ENCODE measurements at regions not wholly inside any gene's neighbourhood (a gene's known extent, or its start where the extent isn't known, plus 50 kb on each side); places are given as distances from the start of the nearest gene placed in this dataset.

DNA sequence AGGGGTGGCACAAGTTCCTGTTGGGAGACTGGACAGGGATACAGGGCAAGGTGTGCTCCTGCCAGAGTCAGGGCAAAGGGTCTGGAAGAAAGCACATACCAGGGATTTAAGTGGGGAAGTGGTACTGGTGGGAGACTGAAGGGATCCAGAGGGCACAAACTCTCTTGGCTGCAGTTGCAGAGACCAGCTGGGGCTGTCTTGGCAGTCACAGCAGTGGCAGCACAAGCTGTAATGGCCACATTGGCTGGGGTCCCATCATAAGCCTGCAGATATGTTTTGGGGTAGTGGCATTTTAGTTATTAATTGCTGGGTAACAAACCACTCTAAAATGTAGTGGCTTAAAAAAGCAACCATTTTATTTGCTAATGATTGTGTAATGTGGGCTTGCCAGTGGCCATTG lies 492.2 kb downstream of the ENC1 start:
- H3K4me1 Mint-ChIP-seq, result no peaks in the 10 kb centered on the region
- no peaks in the 10 kb centered on the region for H3K4me1 ChIP-seq (ENCODE audit: insufficient read depth, low read length)
- CTCF ChIA-PET (ENCODE audit: partially characterized antibody), result no interaction called here
- no peaks in the 10 kb centered on the region for H3K36me3 Mint-ChIP-seq
- H3K27me3 Mint-ChIP-seq, result peaks cover 2 to 9% of the 10 kb centered on the region in 2 donors
- intact Hi-C loops (cut with micrococcal nuclease), result no loop called here
- H3K4me3 ChIP-seq (ENCODE audit: low read length in 2 of 2), result no peak overlapping the region
- H3K9me3 ChIP-seq (ENCODE audit: control insufficient read depth in 1 of 2, low read length in 2 of 2), result no peaks in the 10 kb centered on the region
- H3K27me3 ChIP-seq (ENCODE audit: insufficient read depth, low read length), result no peaks in the 10 kb centered on the region
- no peak for DNase-seq
- H3K27ac ChIP-seq (ENCODE audit: low read depth, low read length), result no peak overlapping the region
- POLR2A ChIA-PET (ENCODE audit: partially characterized antibody), result no interaction called here
- no peaks in the 10 kb centered on the region for H3K9me3 Mint-ChIP-seq
- no peak overlapping the region for H3K4me3 Mint-ChIP-seq
- no peak overlapping the region for H3K27ac Mint-ChIP-seq
- H3K36me3 ChIP-seq (ENCODE audit: insufficient read depth, low read length), result no peaks in the 10 kb centered on the region

- H3K27ac ChIP-seq (ENCODE audit: low read depth, low read length), result no peak overlapping the region
- POLR2A ChIA-PET (ENCODE audit: partially characterized antibody), result no interaction called here
- H3K4me3 Mint-ChIP-seq, result no peak overlapping the region
- peaks cover 0 to 3% (median 0%) of the 10 kb centered on the region in 8 donors for H3K9me3 Mint-ChIP-seq
- CTCF ChIA-PET (ENCODE audit: partially characterized antibody), result no interaction called here
- H3K4me1 Mint-ChIP-seq, result no peaks in the 10 kb centered on the region
- no peaks in the 10 kb centered on the region for H3K9me3 ChIP-seq (ENCODE audit: control insufficient read depth in 1 of 2, low read length in 2 of 2)
- DNase-seq, result no peak
- H3K36me3 ChIP-seq (ENCODE audit: insufficient read depth, low read length), result no peaks in the 10 kb centered on the region
- H3K27me3 Mint-ChIP-seq, result peaks cover 5 to 9% of the 10 kb centered on the region in 2 donors
- no peaks in the 10 kb centered on the region for H3K36me3 Mint-ChIP-seq
- H3K27me3 ChIP-seq (ENCODE audit: insufficient read depth, low read length), result no peaks in the 10 kb centered on the region
- intact Hi-C loops (cut with micrococcal nuclease), result no loop called here
- no peak overlapping the region for H3K4me3 ChIP-seq (ENCODE audit: low read length in 2 of 2)
- H3K4me1 ChIP-seq (ENCODE audit: insufficient read depth, low read length), result no peaks in the 10 kb centered on the region
- no peak overlapping the region for H3K27ac Mint-ChIP-seq
Observed at GRCh38 chr5:74146796-74147195, 493.7 kb downstream of the ENC1 start.

DNA sequence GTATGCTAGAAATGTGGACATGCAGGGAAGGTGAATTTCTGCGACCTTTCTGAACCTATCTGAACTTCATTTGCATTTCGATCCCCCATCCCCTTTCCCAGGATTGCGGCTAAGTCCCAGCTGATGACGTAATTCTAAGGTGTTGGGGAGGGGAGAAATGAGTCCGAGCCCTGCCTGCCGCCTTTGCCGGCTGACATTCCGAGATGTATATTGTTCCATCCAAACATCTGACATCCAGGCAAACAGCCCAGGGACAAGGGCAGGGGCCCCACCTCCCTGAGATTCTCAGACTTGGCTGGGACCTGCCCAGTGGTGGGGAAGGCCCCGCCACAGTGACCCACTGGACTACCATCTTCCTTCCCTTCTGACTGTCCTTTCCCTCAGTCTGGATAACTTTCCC lies 494.6 kb downstream of the ENC1 start:
- intact Hi-C loops (cut with micrococcal nuclease), result no loop called here
- ChIA-PET POLR2A (ENCODE audit: partially characterized antibody) (no interaction called here), CTCF (ENCODE audit: partially characterized antibody) (no interaction called here)
- peaks cover 5 to 9% of the 10 kb centered on the region in 2 donors for H3K27me3 Mint-ChIP-seq
- no peaks in the 10 kb centered on the region for H3K4me1 Mint-ChIP-seq
- Histone ChIP-seq H3K4me1 (ENCODE audit: insufficient read depth, low read length) (no peaks in the 10 kb centered on the region), H3K4me3 (ENCODE audit: low read length in 2 of 2) (no peak overlapping the region), H3K36me3 (ENCODE audit: insufficient read depth, low read length) (no peaks in the 10 kb centered on the region), H3K27me3 (ENCODE audit: insufficient read depth, low read length) (no peaks in the 10 kb centered on the region), H3K27ac (ENCODE audit: low read depth, low read length) (no peak overlapping the region), H3K9me3 (ENCODE audit: control insufficient read depth in 1 of 2, low read length in 2 of 2) (no peaks in the 10 kb centered on the region)
- H3K4me3 Mint-ChIP-seq, result no peak overlapping the region
- no peaks in the 10 kb centered on the region for H3K36me3 Mint-ChIP-seq
- DNase-seq, result peak in 1 of 5 donors; percentile 31
- peaks cover 0 to 3% (median 0%) of the 10 kb centered on the region in 8 donors for H3K9me3 Mint-ChIP-seq
- H3K27ac Mint-ChIP-seq, result no peak overlapping the region

DNA sequence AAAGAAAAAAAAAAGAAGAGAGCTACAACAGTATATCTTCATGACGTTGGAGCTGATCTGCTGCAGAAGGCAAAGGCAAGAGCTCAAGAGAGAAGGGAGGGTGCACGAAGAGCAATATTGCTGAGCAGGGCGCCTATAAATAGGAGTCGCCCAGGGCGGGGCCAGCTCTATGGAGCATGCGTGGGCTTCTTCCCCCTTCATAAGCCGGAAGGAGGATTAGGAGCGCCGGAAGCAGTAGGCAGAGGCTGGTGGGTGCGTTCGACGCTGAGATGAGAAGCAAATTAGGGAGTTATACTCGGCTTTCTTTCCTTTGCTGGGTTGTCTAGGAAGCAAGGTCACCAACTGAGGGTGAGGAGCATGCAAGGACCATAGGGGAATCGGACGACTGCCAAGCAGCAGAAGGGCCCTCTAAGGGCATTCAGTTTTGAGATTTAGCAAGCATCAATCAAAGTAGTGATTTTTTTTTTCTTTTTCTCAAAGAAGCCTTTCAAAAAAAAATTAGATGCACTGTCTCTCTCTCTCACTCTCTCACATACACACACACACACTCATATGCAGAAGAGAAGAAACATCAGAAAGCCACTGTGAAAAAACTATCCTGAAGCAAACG lies 496.7 kb downstream of the ENC1 start:
- Mint-ChIP-seq H3K4me1 (no peaks in the 10 kb centered on the region), H3K27ac (no peak overlapping the region), H3K36me3 (no peaks in the 10 kb centered on the region), H3K27me3 (peaks cover 3 to 6% of the 10 kb centered on the region in 2 donors), H3K4me3 (no peak overlapping the region), H3K9me3 (peaks cover 0 to 3% (median 0%) of the 10 kb centered on the region in 8 donors)
- ChIA-PET CTCF (ENCODE audit: partially characterized antibody) (no interaction called here), POLR2A (ENCODE audit: partially characterized antibody) (no interaction called here)
- Histone ChIP-seq H3K4me3 (ENCODE audit: low read length in 2 of 2) (no peak overlapping the region), H3K36me3 (ENCODE audit: insufficient read depth, low read length) (no peaks in the 10 kb centered on the region), H3K4me1 (ENCODE audit: insufficient read depth, low read length) (no peaks in the 10 kb centered on the region), H3K9me3 (ENCODE audit: control insufficient read depth in 1 of 2, low read length in 2 of 2) (no peaks in the 10 kb centered on the region), H3K27ac (ENCODE audit: low read depth, low read length) (no peak overlapping the region), H3K27me3 (ENCODE audit: insufficient read depth, low read length) (no peaks in the 10 kb centered on the region)
- intact Hi-C loops (cut with micrococcal nuclease), result no loop called here
- DNase-seq, result no peak

DNA sequence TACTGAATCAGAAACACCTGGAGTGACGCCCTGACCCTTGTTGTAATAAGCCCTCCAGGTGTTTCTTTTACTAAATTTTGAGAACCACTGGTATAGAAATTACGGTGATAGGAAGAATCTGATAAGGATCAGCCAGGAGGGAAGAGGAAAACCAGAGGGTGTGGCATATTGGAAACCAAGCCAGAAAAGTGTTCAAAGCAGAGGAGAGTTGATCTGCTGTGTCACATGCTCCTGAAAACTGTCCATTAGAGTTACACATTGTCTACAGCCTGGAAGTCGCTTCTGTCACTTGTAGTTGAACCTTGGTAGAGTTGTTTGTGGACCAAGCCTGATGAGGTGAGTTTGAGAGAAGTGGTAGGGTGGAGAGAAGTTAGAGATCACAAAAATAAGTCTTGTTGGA lies 497.4 kb downstream of the ENC1 start:
- Histone ChIP-seq H3K4me3 (ENCODE audit: low read length in 2 of 2) (no peak overlapping the region), H3K4me1 (ENCODE audit: insufficient read depth, low read length) (no peaks in the 10 kb centered on the region), H3K9me3 (ENCODE audit: control insufficient read depth in 1 of 2, low read length in 2 of 2) (no peaks in the 10 kb centered on the region), H3K36me3 (ENCODE audit: insufficient read depth, low read length) (no peaks in the 10 kb centered on the region), H3K27ac (ENCODE audit: low read depth, low read length) (no peak overlapping the region), H3K27me3 (ENCODE audit: insufficient read depth, low read length) (no peaks in the 10 kb centered on the region)
- no peak for DNase-seq
- intact Hi-C loops (cut with micrococcal nuclease), result no loop called here
- POLR2A ChIA-PET (ENCODE audit: partially characterized antibody), result no interaction called here
- CTCF ChIA-PET (ENCODE audit: partially characterized antibody), result no interaction called here
- no peaks in the 10 kb centered on the region for H3K36me3 Mint-ChIP-seq
- no peak overlapping the region for H3K27ac Mint-ChIP-seq
- H3K27me3 Mint-ChIP-seq, result peaks cover 3 to 6% of the 10 kb centered on the region in 2 donors
- H3K4me1 Mint-ChIP-seq, result no peaks in the 10 kb centered on the region
- no peak overlapping the region for H3K4me3 Mint-ChIP-seq
- peaks cover 0 to 3% (median 0%) of the 10 kb centered on the region in 8 donors for H3K9me3 Mint-ChIP-seq

GRCh38 chr5:74141053-74141452 lies 499.5 kb downstream of the ENC1 start:
- H3K27ac Mint-ChIP-seq, result no peak overlapping the region
- no peak for DNase-seq
- no peaks in the 10 kb centered on the region for H3K36me3 ChIP-seq (ENCODE audit: insufficient read depth, low read length)
- no peak overlapping the region for H3K27ac ChIP-seq (ENCODE audit: low read depth, low read length)
- peaks cover 6% of the 10 kb centered on the region in 2 donors for H3K27me3 Mint-ChIP-seq
- no peak overlapping the region for H3K4me3 Mint-ChIP-seq
- CTCF ChIA-PET (ENCODE audit: partially characterized antibody), result no interaction called here
- H3K4me1 ChIP-seq (ENCODE audit: insufficient read depth, low read length), result no peaks in the 10 kb centered on the region
- no peak overlapping the region for H3K4me3 ChIP-seq (ENCODE audit: low read length in 2 of 2)
- H3K36me3 Mint-ChIP-seq, result no peaks in the 10 kb centered on the region
- intact Hi-C loops (cut with micrococcal nuclease), result no loop called here
- peaks cover 0 to 3% (median 0%) of the 10 kb centered on the region in 8 donors for H3K9me3 Mint-ChIP-seq
- no peaks in the 10 kb centered on the region for H3K9me3 ChIP-seq (ENCODE audit: control insufficient read depth in 1 of 2, low read length in 2 of 2)
- H3K27me3 ChIP-seq (ENCODE audit: insufficient read depth, low read length), result no peaks in the 10 kb centered on the region
- POLR2A ChIA-PET (ENCODE audit: partially characterized antibody), result no interaction called here
- no peaks in the 10 kb centered on the region for H3K4me1 Mint-ChIP-seq

DNA sequence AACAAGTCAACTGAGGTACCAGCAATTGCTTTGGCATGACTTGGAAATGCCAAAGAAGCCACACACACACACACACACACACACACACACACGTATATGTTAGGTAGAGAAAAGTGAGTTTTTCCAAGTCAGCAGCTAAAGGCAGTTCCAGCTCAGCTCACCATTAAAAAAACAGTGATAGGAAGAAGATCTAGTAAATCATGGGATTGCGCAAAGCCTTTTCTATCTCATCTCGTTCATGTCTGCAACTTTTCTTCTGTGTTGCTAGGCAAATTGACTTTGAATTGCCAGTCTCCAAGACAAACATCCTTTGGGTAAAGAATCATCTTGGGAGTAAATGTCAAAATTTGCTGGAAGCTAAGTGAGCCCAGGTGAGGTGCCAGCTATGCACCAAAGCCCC lies 500.1 kb downstream of the ENC1 start:
- Mint-ChIP-seq H3K4me3 (no peak overlapping the region), H3K9me3 (peaks cover 0 to 3% (median 0%) of the 10 kb centered on the region in 8 donors), H3K27ac (no peak overlapping the region), H3K4me1 (no peaks in the 10 kb centered on the region), H3K27me3 (peaks cover 6 to 11% of the 10 kb centered on the region in 2 donors), H3K36me3 (no peaks in the 10 kb centered on the region)
- CTCF ChIA-PET (ENCODE audit: partially characterized antibody), result no interaction called here
- POLR2A ChIA-PET (ENCODE audit: partially characterized antibody), result no interaction called here
- Histone ChIP-seq H3K9me3 (ENCODE audit: control insufficient read depth in 1 of 2, low read length in 2 of 2) (no peaks in the 10 kb centered on the region), H3K36me3 (ENCODE audit: insufficient read depth, low read length) (no peaks in the 10 kb centered on the region), H3K27ac (ENCODE audit: low read depth, low read length) (no peak overlapping the region), H3K4me1 (ENCODE audit: insufficient read depth, low read length) (no peaks in the 10 kb centered on the region), H3K4me3 (ENCODE audit: low read length in 2 of 2) (no peak overlapping the region), H3K27me3 (ENCODE audit: insufficient read depth, low read length) (no peaks in the 10 kb centered on the region)
- intact Hi-C loops (cut with micrococcal nuclease), result no loop called here
- no peak for DNase-seq

DNA sequence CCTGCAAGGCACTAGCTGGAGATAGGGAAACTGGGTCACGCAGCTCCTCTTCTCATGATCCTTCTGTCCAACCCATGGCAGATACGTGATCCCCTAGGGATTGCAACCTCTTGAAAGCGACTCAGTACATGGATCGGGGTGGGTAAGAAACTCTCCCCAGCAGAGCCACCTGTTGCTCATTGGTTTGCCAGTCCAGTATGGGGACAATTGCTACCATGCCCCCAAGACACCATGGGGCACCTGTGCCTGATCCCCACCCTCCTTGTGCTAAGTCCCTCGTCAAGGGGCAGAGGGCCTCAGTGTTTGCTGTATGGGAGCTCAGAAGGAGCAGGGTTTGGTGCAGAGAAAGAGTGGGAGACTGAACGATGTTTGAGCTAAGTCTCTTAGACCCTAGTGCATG lies 500.9 kb downstream of the ENC1 start:
- Histone ChIP-seq H3K27ac (ENCODE audit: low read depth, low read length) (no peak overlapping the region), H3K4me1 (ENCODE audit: insufficient read depth, low read length) (no peaks in the 10 kb centered on the region), H3K36me3 (ENCODE audit: insufficient read depth, low read length) (no peaks in the 10 kb centered on the region), H3K27me3 (ENCODE audit: insufficient read depth, low read length) (no peaks in the 10 kb centered on the region), H3K9me3 (ENCODE audit: control insufficient read depth in 1 of 2, low read length in 2 of 2) (no peaks in the 10 kb centered on the region), H3K4me3 (ENCODE audit: low read length in 2 of 2) (no peak overlapping the region)
- no peaks in the 10 kb centered on the region for H3K4me1 Mint-ChIP-seq
- H3K9me3 Mint-ChIP-seq, result peaks cover 0 to 3% (median 0%) of the 10 kb centered on the region in 8 donors
- peaks cover 4 to 12% of the 10 kb centered on the region in 2 donors for H3K27me3 Mint-ChIP-seq
- intact Hi-C loops (cut with micrococcal nuclease), result no loop called here
- ChIA-PET CTCF (ENCODE audit: partially characterized antibody) (no interaction called here), POLR2A (ENCODE audit: partially characterized antibody) (no interaction called here)
- no peak overlapping the region for H3K27ac Mint-ChIP-seq
- H3K36me3 Mint-ChIP-seq, result no peaks in the 10 kb centered on the region
- DNase-seq, result no peak
- H3K4me3 Mint-ChIP-seq, result no peak overlapping the region

All from CD4-positive, alpha-beta memory T cell (primary cell).